PFSK-1 (cell line): ENCODE measurements at regions not wholly inside any gene's neighbourhood (a gene's known extent, or its start where the extent isn't known, plus 50 kb on each side); places are given as distances from the start of the nearest gene placed in this dataset.

ENCODE experiments used
- POLR2AphosphoS5 ChIP-seq: IDR thresholded peaks from 2 replicates; pipeline ENCODE4 v1.6.1; 2012; ENCODE audit warnings: low read depth, mild to moderate bottlenecking, control low read depth, low read length, moderate library complexity
- SIN3A ChIP-seq: IDR thresholded peaks from 2 replicates; pipeline ENCODE4 v1.6.1; 2012; ENCODE audit warnings: mild to moderate bottlenecking, low read length, moderate library complexity, borderline replicate concordance; ENCODE audit not compliant: insufficient read depth
- TAF1 ChIP-seq: IDR thresholded peaks from 2 replicates; pipeline ENCODE4 v1.6.1; 2012; ENCODE audit warnings: low read length, control low read depth, borderline replicate concordance; ENCODE audit not compliant: insufficient read depth

GRCh38 chr6:21337263-21337662, 256.3 kb upstream of the SOX4 start:
- no peak for TF ChIP-seq SIN3A
- TF ChIP-seq POLR2AphosphoS5: no peak
- no peak for TF ChIP-seq TAF1
